ENCODE measurements at regions not wholly inside any gene's neighbourhood (a gene's known extent, or its start where the extent isn't known, plus 50 kb on each side); places are given as distances from the start of the nearest gene placed in this dataset.

- 74% methylated on average over 5 of the region's 8 CpGs for WGBS (ENCODE audit: insufficient coverage)
- POLR2A ChIA-PET = no interaction called here
- H3K4me1 Mint-ChIP-seq = no peaks in the 10 kb centered on the region
- H3K27me3 Mint-ChIP-seq = peaks cover 9 to 19% of the 10 kb centered on the region in 2 donors
- Histone ChIP-seq H3K9me3 (no peaks in the 10 kb centered on the region), H3K36me3 (ENCODE audit: control insufficient read depth in 2 of 2, extremely low read depth in 1 of 2, insufficient read depth in 1 of 2, low read length in 1 of 2) (no peaks in the 10 kb centered on the region), H3K27ac (ENCODE audit: low read length) (no peak overlapping the region), H3K4me1 (ENCODE audit: control insufficient read depth in 1 of 2, extremely low read depth in 1 of 2, insufficient read depth in 2 of 2, low read length in 2 of 2) (no peaks in the 10 kb centered on the region), H3K27me3 (replicated peaks in 1 of 2; ENCODE audit: control insufficient read depth in 2 of 2, extremely low read depth in 1 of 2, insufficient read depth in 2 of 2, low read length in 1 of 2) (peaks cover 0 to 3% of the 10 kb centered on the region in 2 experiments), H3K4me3 (ENCODE audit: control insufficient read depth in 1 of 2, extremely low read depth in 1 of 2, low read length in 1 of 2) (no peak overlapping the region)
- ATAC-seq (replicated peaks in 1 of 4) = no peak
- CTCF ChIA-PET = no interaction called here
- no peak overlapping the region for H3K4me3 Mint-ChIP-seq
- no peaks in the 10 kb centered on the region for H3K36me3 Mint-ChIP-seq
- no peak overlapping the region for H3K27ac Mint-ChIP-seq
- DNase-seq = no peak
- H3K9me3 Mint-ChIP-seq = no peaks in the 10 kb centered on the region
Observed at GRCh38 chr9:2354856-2355696, 266.5 kb upstream of the VLDLR start.

GRCh38 chr9:2355697-2355983 is 265.9 kb upstream of the VLDLR start:
- Mint-ChIP-seq H3K4me3 (no peak overlapping the region), H3K27ac (no peak overlapping the region), H3K27me3 (peaks cover 9 to 19% of the 10 kb centered on the region in 2 donors), H3K4me1 (no peaks in the 10 kb centered on the region), H3K9me3 (no peaks in the 10 kb centered on the region), H3K36me3 (no peaks in the 10 kb centered on the region)
- DNase-seq = no peak
- no peaks in the 10 kb centered on the region for H3K36me3 ChIP-seq (ENCODE audit: control insufficient read depth in 2 of 2, extremely low read depth in 1 of 2, insufficient read depth in 1 of 2, low read length in 1 of 2)
- H3K27ac ChIP-seq (ENCODE audit: low read length) = no peak overlapping the region
- no peak overlapping the region for H3K4me3 ChIP-seq (ENCODE audit: control insufficient read depth in 1 of 2, extremely low read depth in 1 of 2, low read length in 1 of 2)
- WGBS (ENCODE audit: insufficient coverage) = no CpG with 5 or more reads among the region's 7 CpGs
- POLR2A ChIA-PET = no interaction called here
- H3K9me3 ChIP-seq = no peaks in the 10 kb centered on the region
- peaks cover 0 to 3% of the 10 kb centered on the region in 2 experiments for H3K27me3 ChIP-seq (replicated peaks in 1 of 2; ENCODE audit: control insufficient read depth in 2 of 2, extremely low read depth in 1 of 2, insufficient read depth in 2 of 2, low read length in 1 of 2)
- H3K4me1 ChIP-seq (ENCODE audit: control insufficient read depth in 1 of 2, extremely low read depth in 1 of 2, insufficient read depth in 2 of 2, low read length in 2 of 2) = no peaks in the 10 kb centered on the region
- no peak for ATAC-seq (replicated peaks in 1 of 4)
- CTCF ChIA-PET = no interaction called here

GRCh38 chr9:2356041-2356790 is 265.4 kb upstream of the VLDLR start:
- Mint-ChIP-seq H3K4me3 (no peak overlapping the region), H3K27me3 (peaks cover 9 to 19% of the 10 kb centered on the region in 2 donors)
- POLR2A ChIA-PET = no interaction called here

GRCh38 chr9:2359891-2360471 is 261.6 kb upstream of the VLDLR start:
- ChIA-PET POLR2A (interaction anchor here in 1 of 2 donors (0.5 kb wide), 1 partner anchor 42 kb away, joined by 6 read pairs; no protein-coding TSS in a partner anchor), CTCF (no interaction called here)
- DNase-seq (no peak), ATAC-seq (replicated peaks in 1 of 4) (no peak)
- H3K27me3 Mint-ChIP-seq = peaks cover 6 to 14% of the 10 kb centered on the region in 2 donors
- H3K27ac Mint-ChIP-seq = no peak overlapping the region
- Histone ChIP-seq H3K9me3 (no peaks in the 10 kb centered on the region), H3K4me3 (ENCODE audit: control insufficient read depth in 1 of 2, extremely low read depth in 1 of 2, low read length in 1 of 2) (no peak overlapping the region), H3K27me3 (replicated peaks in 1 of 2; ENCODE audit: control insufficient read depth in 2 of 2, extremely low read depth in 1 of 2, insufficient read depth in 2 of 2, low read length in 1 of 2) (no peaks in the 10 kb centered on the region), H3K27ac (ENCODE audit: low read length) (no peak overlapping the region), H3K4me1 (ENCODE audit: control insufficient read depth in 1 of 2, extremely low read depth in 1 of 2, insufficient read depth in 2 of 2, low read length in 2 of 2) (no peaks in the 10 kb centered on the region), H3K36me3 (ENCODE audit: control insufficient read depth in 2 of 2, extremely low read depth in 1 of 2, insufficient read depth in 1 of 2, low read length in 1 of 2) (no peaks in the 10 kb centered on the region)
- no peaks in the 10 kb centered on the region for H3K9me3 Mint-ChIP-seq
- WGBS (ENCODE audit: insufficient coverage) = 56% methylated on average over 3 of the region's 3 CpGs
- no peaks in the 10 kb centered on the region for H3K4me1 Mint-ChIP-seq
- H3K4me3 Mint-ChIP-seq = no peak overlapping the region
- H3K36me3 Mint-ChIP-seq = no peaks in the 10 kb centered on the region

More at GRCh38 chr9:2356041-2356790, 265.4 kb upstream of the VLDLR start:
- H3K27ac ChIP-seq (ENCODE audit: low read length) = no peak overlapping the region
- H3K27ac Mint-ChIP-seq = no peak overlapping the region
- no peaks in the 10 kb centered on the region for H3K9me3 ChIP-seq
- no peaks in the 10 kb centered on the region for H3K9me3 Mint-ChIP-seq
- H3K36me3 Mint-ChIP-seq = no peaks in the 10 kb centered on the region
- H3K4me1 Mint-ChIP-seq = no peaks in the 10 kb centered on the region
- peaks cover 0 to 3% of the 10 kb centered on the region in 2 experiments for H3K27me3 ChIP-seq (replicated peaks in 1 of 2; ENCODE audit: control insufficient read depth in 2 of 2, extremely low read depth in 1 of 2, insufficient read depth in 2 of 2, low read length in 1 of 2)
- H3K36me3 ChIP-seq (ENCODE audit: control insufficient read depth in 2 of 2, extremely low read depth in 1 of 2, insufficient read depth in 1 of 2, low read length in 1 of 2) = no peaks in the 10 kb centered on the region
- WGBS (ENCODE audit: insufficient coverage) = 87% methylated on average over 6 of the region's 8 CpGs
- CTCF ChIA-PET = no interaction called here
- ATAC-seq (replicated peaks in 1 of 4) (no peak), DNase-seq (no peak)
- H3K4me3 ChIP-seq (ENCODE audit: control insufficient read depth in 1 of 2, extremely low read depth in 1 of 2, low read length in 1 of 2) = no peak overlapping the region
- H3K4me1 ChIP-seq (ENCODE audit: control insufficient read depth in 1 of 2, extremely low read depth in 1 of 2, insufficient read depth in 2 of 2, low read length in 2 of 2) = no peaks in the 10 kb centered on the region

GRCh38 chr9:2362150-2362549 is 259.4 kb upstream of the VLDLR start:
- ATAC-seq (replicated peaks in 1 of 4) (no peak), DNase-seq (no peak)
- H3K36me3 ChIP-seq (ENCODE audit: control insufficient read depth in 2 of 2, extremely low read depth in 1 of 2, insufficient read depth in 1 of 2, low read length in 1 of 2) = no peaks in the 10 kb centered on the region
- Mint-ChIP-seq H3K4me3 (no peak overlapping the region), H3K27me3 (peaks cover 7 to 12% of the 10 kb centered on the region in 2 donors), H3K4me1 (no peaks in the 10 kb centered on the region), H3K9me3 (no peaks in the 10 kb centered on the region), H3K36me3 (no peaks in the 10 kb centered on the region), H3K27ac (no peak overlapping the region)
- H3K4me1 ChIP-seq (ENCODE audit: control insufficient read depth in 1 of 2, extremely low read depth in 1 of 2, insufficient read depth in 2 of 2, low read length in 2 of 2) = no peaks in the 10 kb centered on the region
- H3K4me3 ChIP-seq (ENCODE audit: control insufficient read depth in 1 of 2, extremely low read depth in 1 of 2, low read length in 1 of 2) = no peak overlapping the region
- ChIA-PET CTCF (no interaction called here), POLR2A (no interaction called here)
- H3K27me3 ChIP-seq (replicated peaks in 1 of 2; ENCODE audit: control insufficient read depth in 2 of 2, extremely low read depth in 1 of 2, insufficient read depth in 2 of 2, low read length in 1 of 2) = no peaks in the 10 kb centered on the region
- no peaks in the 10 kb centered on the region for H3K9me3 ChIP-seq
- H3K27ac ChIP-seq (ENCODE audit: low read length) = no peak overlapping the region
- no CpG with 5 or more reads among the region's 2 CpGs for WGBS (ENCODE audit: insufficient coverage)

GRCh38 chr9:2363138-2363745 is 258.3 kb upstream of the VLDLR start:
- no peaks in the 10 kb centered on the region for H3K36me3 ChIP-seq (ENCODE audit: control insufficient read depth in 2 of 2, extremely low read depth in 1 of 2, insufficient read depth in 1 of 2, low read length in 1 of 2)
- POLR2A ChIA-PET = no interaction called here
- Mint-ChIP-seq H3K4me1 (no peaks in the 10 kb centered on the region), H3K9me3 (no peaks in the 10 kb centered on the region), H3K27me3 (peaks cover 8% of the 10 kb centered on the region in 2 donors), H3K36me3 (no peaks in the 10 kb centered on the region), H3K27ac (no peak overlapping the region), H3K4me3 (no peak overlapping the region)
- no peak overlapping the region for H3K4me3 ChIP-seq (ENCODE audit: control insufficient read depth in 1 of 2, extremely low read depth in 1 of 2, low read length in 1 of 2)
- CTCF ChIA-PET = no interaction called here
- DNase-seq = no peak
- H3K27me3 ChIP-seq (replicated peaks in 1 of 2; ENCODE audit: control insufficient read depth in 2 of 2, extremely low read depth in 1 of 2, insufficient read depth in 2 of 2, low read length in 1 of 2) = peaks cover 0 to 8% of the 10 kb centered on the region in 2 experiments
- H3K4me1 ChIP-seq (ENCODE audit: control insufficient read depth in 1 of 2, extremely low read depth in 1 of 2, insufficient read depth in 2 of 2, low read length in 2 of 2) = no peaks in the 10 kb centered on the region
- ATAC-seq (replicated peaks in 1 of 4) = no peak
- no peak overlapping the region for H3K27ac ChIP-seq (ENCODE audit: low read length)
- no peaks in the 10 kb centered on the region for H3K9me3 ChIP-seq
- WGBS (ENCODE audit: insufficient coverage) = no CpG with 5 or more reads among the region's 6 CpGs
